ENCODE measurements at regions not wholly inside any gene's neighbourhood (a gene's known extent, or its start where the extent isn't known, plus 50 kb on each side); places are given as distances from the start of the nearest gene placed in this dataset.

DNA sequence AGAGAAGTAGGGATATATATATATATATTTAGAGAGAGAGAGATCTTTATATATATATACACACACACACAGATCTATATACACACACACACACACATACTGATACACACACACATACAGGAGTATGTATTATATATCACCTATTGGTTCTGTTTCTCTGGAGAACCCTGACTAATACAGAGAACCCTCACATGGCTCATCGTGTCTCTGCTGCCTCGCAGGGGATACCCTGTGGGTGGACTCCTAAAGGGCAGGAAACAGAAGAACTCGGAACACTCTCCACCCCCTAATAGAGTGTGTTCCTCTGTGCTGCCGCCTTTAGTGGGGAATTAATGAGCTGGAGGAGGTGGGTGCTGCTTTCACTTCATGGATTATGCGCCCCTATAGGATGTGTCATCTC lies 86.6 kb downstream of the NPY start (continued):
- TF ChIP-seq STAT3 (IDR thresholded peaks at IDR 0.05; ENCODE audit: low read depth, low read length) (no peak), CBX3 (IDR thresholded peaks at IDR 0.05; ENCODE audit: borderline replicate concordance, low read depth) (no peak)

DNA sequence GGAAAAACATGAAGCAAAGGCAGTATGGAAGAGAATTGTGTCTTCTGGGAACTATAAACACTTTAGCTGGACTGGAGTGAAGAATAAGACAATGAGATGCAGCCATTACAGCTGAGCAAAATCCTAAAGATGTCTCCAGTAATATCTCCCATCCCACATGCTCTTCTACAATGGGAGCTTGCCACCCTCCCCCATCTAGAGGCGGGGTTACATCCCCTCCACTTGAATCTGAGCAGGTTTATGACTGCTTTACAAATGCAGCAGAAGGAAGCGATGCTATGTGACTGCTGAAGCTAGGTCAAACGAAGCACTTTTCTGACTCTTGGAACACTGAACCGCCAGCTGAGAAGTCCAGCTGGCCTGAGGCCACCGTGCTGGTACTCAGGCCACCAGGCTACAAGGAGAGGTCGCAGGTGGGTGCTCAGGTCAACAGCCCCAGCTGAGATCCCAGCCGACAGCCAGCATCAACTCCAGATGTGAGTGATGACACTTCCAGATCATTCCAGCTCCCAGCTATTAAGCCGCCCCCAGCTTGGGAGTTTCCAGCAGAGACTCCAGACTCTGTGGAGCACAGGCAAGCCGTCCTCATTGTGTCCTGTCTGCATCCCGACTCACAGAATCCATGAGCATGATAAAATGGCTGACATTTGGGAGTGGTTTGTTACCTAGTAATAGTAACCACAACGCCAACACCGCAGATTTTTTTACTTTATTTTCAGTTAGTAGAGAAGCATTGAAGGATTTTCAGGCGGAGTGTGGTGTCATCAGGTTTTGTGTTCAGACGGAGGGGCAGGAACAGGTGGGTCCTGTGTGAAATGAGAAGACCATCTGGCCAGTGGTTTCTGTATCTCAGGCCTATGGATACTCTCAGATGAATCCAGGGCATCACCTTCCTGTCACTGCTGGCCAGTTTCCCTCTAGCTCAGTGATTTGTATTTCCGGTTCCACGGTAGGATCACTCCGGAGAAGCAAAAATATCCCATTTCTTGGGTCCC lies 89.3 kb downstream of the NPY start:
- H2AFZ ChIP-seq (ENCODE audit: control insufficient read depth, low read depth, low read length) = no peak overlapping the region
- no peak for TF ChIP-seq TARDBP (IDR thresholded peaks at IDR 0.05; ENCODE audit: borderline replicate concordance)
- no peak for TF ChIP-seq FOXM1 (IDR thresholded peaks at IDR 0.05; ENCODE audit: low read depth, low read length)
- TF ChIP-seq HDAC6 (IDR thresholded peaks at IDR 0.05; ENCODE audit: unreplicated experiment) = no peak
- no peak for TF ChIP-seq ZNF384 (IDR thresholded peaks at IDR 0.05; ENCODE audit: borderline replicate concordance, low read depth, low read length)
- TF ChIP-seq GABPA (IDR thresholded peaks at IDR 0.05; ENCODE audit: low read depth) = no peak
- TF ChIP-seq POLR2AphosphoS2 (IDR thresholded peaks at IDR 0.05; ENCODE audit: low read depth, low read length) = no peak
- no peaks in the 10 kb centered on the region for H3K79me2 ChIP-seq (ENCODE audit: control insufficient read depth, insufficient read depth, low read length)
- FAIRE-seq (no peak), DNase-seq (ENCODE audit: low read depth, low spot score) (no peak), ATAC-seq (no peak)
- no peak overlapping the region for H3K4me2 ChIP-seq (ENCODE audit: control insufficient read depth, insufficient read depth)
- H3K9ac ChIP-seq (ENCODE audit: control insufficient read depth, insufficient read depth, low read length) = no peak overlapping the region
- H4K20me1 ChIP-seq (ENCODE audit: control insufficient read depth, insufficient read depth) = no peaks in the 10 kb centered on the region
- H3K27me3 ChIP-seq (replicated peaks in 1 of 2; ENCODE audit: control insufficient read depth in 2 of 2, insufficient read depth in 2 of 2, low read length in 1 of 2) = no peaks in the 10 kb centered on the region
- H3K4me3 ChIP-seq = no peak overlapping the region
- CTCF ChIA-PET = interaction anchor here (4.1 kb wide), 1 partner anchor 8 kb away, joined by 20 read pairs; no protein-coding TSS in a partner anchor
- POLR2A ChIA-PET = no interaction called here
- intact Hi-C loops (cut with micrococcal nuclease; ENCODE audit: unreplicated experiment) = no loop called here
- H3K27ac ChIP-seq (ENCODE audit: control insufficient read depth, insufficient read depth) = no peak overlapping the region
- 78% methylated on average over 17 of the region's 17 CpGs for WGBS (ENCODE audit: insufficient coverage, insufficient replicate concordance, low lambda C conversion rate, missing lambda C conversion rate)
- RAD21 ChIA-PET (ENCODE audit: unreplicated experiment) = no interaction called here
- no peaks in the 10 kb centered on the region for H3K36me3 ChIP-seq (ENCODE audit: control insufficient read depth in 2 of 2, insufficient read depth in 2 of 2, low read length in 1 of 2)
- in situ Hi-C loops (cut with MboI) = no loop called here
- SMC1A ChIA-PET (ENCODE audit: uncharacterized antibody, unreplicated experiment) = interaction anchor here (0.9 to 2.5 kb wide), 3 partner anchors 8 to 622 kb away, joined by 3 to 13 read pairs (median 3); no protein-coding TSS in a partner anchor
- no TSS peak for BruUV-seq (replicated peaks)
- no peaks in the 10 kb centered on the region for H3K9me3 ChIP-seq (replicated peaks; ENCODE audit: control insufficient read depth, insufficient read depth, low read length)
- H3K4me1 ChIP-seq (ENCODE audit: control insufficient read depth, insufficient read depth, low read length) = peaks cover 6% of the 10 kb centered on the region

Data from GM12878 (cell line).